Mesendoderm (in vitro differentiated cells): ENCODE measurements at regions not wholly inside any gene's neighbourhood (a gene's known extent, or its start where the extent isn't known, plus 50 kb on each side); places are given as distances from the start of the nearest gene placed in this dataset.
A peak's percentile ranks its signal among the peaks of the same experiment; 100 is the strongest.
"Not testable (repeated sequence)": the region's sequence is repeated elsewhere in the genome, so short reads cannot be mapped to it uniquely, and the experiment has no call there.

Experiments used
- DNase-seq: peaks from one replicate; pipeline ENCODE4 v3.0.0; 2013
- H2AK5ac ChIP-seq: 2 replicates; pipeline ENCODE4 v1.6.1; 2013; ENCODE audit warnings: low read length, inconsistent platforms
- H2BK120ac ChIP-seq: 2 replicates; pipeline ENCODE4 v1.6.1; 2013; ENCODE audit warnings: low read depth, mild to moderate bottlenecking, low read length, moderate library complexity, mixed read lengths
- H2BK15ac ChIP-seq: replicated peaks from 2 replicates; pipeline ENCODE4 v1.6.1; 2013; ENCODE audit warnings: low read depth, mild to moderate bottlenecking, moderate library complexity
- H2BK5ac ChIP-seq: 2 replicates; pipeline ENCODE4 v1.6.1; 2013; ENCODE audit warnings: low read length, inconsistent platforms
- H3K18ac ChIP-seq: 2 replicates; pipeline ENCODE4 v1.6.1; 2013; ENCODE audit warnings: mild to moderate bottlenecking, low read length, mixed read lengths
- H3K23ac ChIP-seq: one replicate; pipeline ENCODE4 v1.6.1; 2013; ENCODE audit warnings: low read length
- H3K27ac ChIP-seq: 2 replicates; pipeline ENCODE4 v1.5.1; 2013; ENCODE audit warnings: low read depth, mild to moderate bottlenecking, inconsistent platforms, low read length, moderate library complexity
- H3K27me3 ChIP-seq: 2 replicates; pipeline ENCODE4 v1.6.1; 2013; ENCODE audit warnings: low read length, control low read depth, mild to moderate bottlenecking, inconsistent platforms; ENCODE audit not compliant: insufficient read depth, poor library complexity
- H3K36me3 ChIP-seq: 2 replicates; pipeline ENCODE4 v1.6.1; 2013; ENCODE audit warnings: low read length, inconsistent platforms; ENCODE audit not compliant: control insufficient read depth, insufficient read depth
- H3K4ac ChIP-seq: one replicate; pipeline ENCODE4 v1.6.1; 2013; ENCODE audit warnings: low read depth, mild to moderate bottlenecking, low read length, moderate library complexity
- H3K4me1 ChIP-seq: 2 replicates; pipeline ENCODE4 v1.6.1; 2013; ENCODE audit warnings: low read depth, low read length, inconsistent platforms; ENCODE audit not compliant: control insufficient read depth
- H3K4me2 ChIP-seq: 2 replicates; pipeline ENCODE4 v1.6.1; 2013; ENCODE audit warnings: low read length
- H3K4me3 ChIP-seq: 2 replicates; pipeline ENCODE4 v1.5.1; 2013; ENCODE audit warnings: mild to moderate bottlenecking, low read length
- H3K56ac ChIP-seq: one replicate; pipeline ENCODE4 v1.6.1; 2013; ENCODE audit warnings: low read length
- H3K79me1 ChIP-seq: 2 replicates; pipeline ENCODE4 v1.6.1; 2013; ENCODE audit warnings: low read length, inconsistent platforms
- H3K79me2 ChIP-seq: 2 replicates; pipeline ENCODE4 v1.6.1; 2013; ENCODE audit warnings: mild to moderate bottlenecking, low read length; ENCODE audit not compliant: control insufficient read depth, insufficient read depth
- H3K9ac ChIP-seq: 2 replicates; pipeline ENCODE4 v1.6.1; 2013; ENCODE audit warnings: low read length, inconsistent platforms
- H4K5ac ChIP-seq: one replicate; pipeline ENCODE4 v1.6.1; 2013; ENCODE audit warnings: low read length
- H4K8ac ChIP-seq: one replicate; pipeline ENCODE4 v1.6.1; 2013; ENCODE audit warnings: low read depth, mild to moderate bottlenecking, control low read depth, low read length, moderate library complexity
- WGBS: extraction: QIAGEN DNeasy Blood & Tissue Kit; methylation state at CpG from one replicate; pipeline ENCODE4 v1.1.7; 2013; ENCODE audit warnings: low lambda C conversion rate, missing lambda C conversion rate; ENCODE audit not compliant: insufficient coverage; ENCODE audit errors: extremely low coverage; 5-methylcytosine and 5-hydroxymethylcytosine counted together

DNA sequence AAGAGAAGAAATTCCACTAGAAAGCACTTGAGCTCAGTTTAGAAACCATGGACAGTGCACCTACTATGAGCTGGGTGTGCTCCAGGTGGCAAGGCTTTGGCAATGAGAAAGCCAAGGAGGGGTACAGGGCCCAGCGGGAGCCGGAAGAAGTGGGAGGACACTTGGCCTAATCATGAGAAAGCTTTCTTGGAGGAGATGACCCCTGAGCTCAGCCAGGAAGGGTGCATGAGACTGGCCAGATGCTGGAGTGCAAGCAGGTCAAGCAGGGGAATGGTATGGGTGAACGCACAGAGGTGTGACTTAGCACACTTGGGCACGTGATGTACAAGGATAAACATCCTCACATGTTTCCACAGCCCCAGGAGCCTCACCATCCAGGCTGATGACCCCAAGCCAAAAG is 97.2 kb upstream of the GLI2 start:
- no peak overlapping the region for H2AK5ac ChIP-seq
- no peak overlapping the region for H3K27ac ChIP-seq
- no peak overlapping the region for H3K56ac ChIP-seq
- no peaks in the 10 kb centered on the region for H3K79me1 ChIP-seq
- H3K4me3 ChIP-seq, result no peak overlapping the region
- H3K79me2 ChIP-seq, result no peaks in the 10 kb centered on the region
- no peak overlapping the region for H4K8ac ChIP-seq
- H3K4me1 ChIP-seq, result no peaks in the 10 kb centered on the region
- no peak overlapping the region for H2BK15ac ChIP-seq
- no CpG with 5 or more reads among the region's 4 CpGs for WGBS
- H3K4ac ChIP-seq, result no peak overlapping the region
- H3K27me3 ChIP-seq, result no peaks in the 10 kb centered on the region
- no peak overlapping the region for H3K18ac ChIP-seq
- no peak overlapping the region for H2BK5ac ChIP-seq
- no peak overlapping the region for H3K9ac ChIP-seq
- no peak for DNase-seq
- no peak overlapping the region for H3K23ac ChIP-seq
- H3K4me2 ChIP-seq, result no peak overlapping the region
- no peaks in the 10 kb centered on the region for H3K36me3 ChIP-seq
- H2BK120ac ChIP-seq, result no peak overlapping the region
- no peak overlapping the region for H4K5ac ChIP-seq

DNA sequence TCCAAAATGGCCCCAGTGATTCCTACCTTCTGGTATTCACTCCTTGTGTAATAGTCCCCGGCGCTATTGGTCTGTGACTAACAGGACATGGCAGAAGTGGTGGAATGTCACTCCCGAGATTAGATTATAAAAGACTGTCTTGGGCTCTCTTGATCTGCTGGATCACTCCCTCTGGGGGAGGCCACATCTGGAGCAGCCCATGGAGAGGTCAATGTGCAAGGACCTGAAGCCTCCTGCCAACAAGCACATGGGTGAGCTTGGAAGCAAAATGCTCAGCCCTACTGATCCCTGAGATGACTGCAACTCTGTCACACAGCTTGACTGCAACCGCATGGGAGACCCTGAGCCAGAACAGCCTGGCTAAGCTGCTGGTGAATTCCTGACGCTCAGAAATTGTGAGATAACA is 94.3 kb upstream of the GLI2 start:
- no peak overlapping the region for H2BK5ac ChIP-seq
- H3K79me1 ChIP-seq, result no peaks in the 10 kb centered on the region
- H2BK15ac ChIP-seq, result no peak overlapping the region
- no peak overlapping the region for H4K8ac ChIP-seq
- no peak overlapping the region for H3K18ac ChIP-seq
- H3K79me2 ChIP-seq, result no peaks in the 10 kb centered on the region
- DNase-seq, result peak; percentile 43
- no peak overlapping the region for H2BK120ac ChIP-seq
- H3K56ac ChIP-seq, result no peak overlapping the region
- no peak overlapping the region for H3K23ac ChIP-seq
- H3K36me3 ChIP-seq, result no peaks in the 10 kb centered on the region
- H2AK5ac ChIP-seq, result no peak overlapping the region
- no peaks in the 10 kb centered on the region for H3K4me1 ChIP-seq
- no peaks in the 10 kb centered on the region for H3K27me3 ChIP-seq
- no peak overlapping the region for H3K27ac ChIP-seq
- H3K4ac ChIP-seq, result no peak overlapping the region
- no CpG with 5 or more reads among the region's 5 CpGs for WGBS
- no peak overlapping the region for H3K9ac ChIP-seq
- H3K4me2 ChIP-seq, result no peak overlapping the region
- H4K5ac ChIP-seq, result no peak overlapping the region
- no peak overlapping the region for H3K4me3 ChIP-seq

DNA sequence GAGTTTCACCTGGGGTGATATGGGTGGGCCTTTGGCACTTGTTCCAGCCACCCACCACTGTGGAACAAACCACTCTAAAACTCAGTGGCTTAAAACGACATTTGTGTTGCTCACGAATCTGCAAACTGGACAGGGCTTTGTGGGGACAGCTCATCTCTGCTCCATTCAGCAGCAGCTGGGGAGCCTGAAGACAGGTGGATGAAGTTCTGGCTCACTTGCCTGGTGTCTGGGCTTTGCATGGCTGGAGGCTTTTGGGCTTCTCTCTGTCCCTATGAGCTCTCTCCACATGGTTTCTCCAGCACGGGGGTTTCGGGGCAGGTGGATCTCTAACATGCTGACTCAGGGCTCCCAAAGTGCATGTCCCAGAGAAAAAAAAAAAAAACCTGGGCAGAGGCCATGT is 93.0 kb upstream of the GLI2 start:
- H3K4me3 ChIP-seq, result no peak overlapping the region
- H3K4me1 ChIP-seq, result no peaks in the 10 kb centered on the region
- no peak overlapping the region for H3K18ac ChIP-seq
- no peaks in the 10 kb centered on the region for H3K36me3 ChIP-seq
- no peak overlapping the region for H2AK5ac ChIP-seq
- H3K27ac ChIP-seq, result no peak overlapping the region
- no peak overlapping the region for H2BK15ac ChIP-seq
- no peak for DNase-seq
- no peaks in the 10 kb centered on the region for H3K79me2 ChIP-seq
- H3K27me3 ChIP-seq, result no peaks in the 10 kb centered on the region
- H3K23ac ChIP-seq, result no peak overlapping the region
- no peak overlapping the region for H4K8ac ChIP-seq
- no peak overlapping the region for H2BK120ac ChIP-seq
- no peak overlapping the region for H3K4me2 ChIP-seq
- no peak overlapping the region for H3K56ac ChIP-seq
- H4K5ac ChIP-seq, result no peak overlapping the region
- H3K4ac ChIP-seq, result no peak overlapping the region
- no CpG with 5 or more reads among the region's 4 CpGs for WGBS
- no peak overlapping the region for H2BK5ac ChIP-seq
- H3K9ac ChIP-seq, result no peak overlapping the region
- no peaks in the 10 kb centered on the region for H3K79me1 ChIP-seq

DNA sequence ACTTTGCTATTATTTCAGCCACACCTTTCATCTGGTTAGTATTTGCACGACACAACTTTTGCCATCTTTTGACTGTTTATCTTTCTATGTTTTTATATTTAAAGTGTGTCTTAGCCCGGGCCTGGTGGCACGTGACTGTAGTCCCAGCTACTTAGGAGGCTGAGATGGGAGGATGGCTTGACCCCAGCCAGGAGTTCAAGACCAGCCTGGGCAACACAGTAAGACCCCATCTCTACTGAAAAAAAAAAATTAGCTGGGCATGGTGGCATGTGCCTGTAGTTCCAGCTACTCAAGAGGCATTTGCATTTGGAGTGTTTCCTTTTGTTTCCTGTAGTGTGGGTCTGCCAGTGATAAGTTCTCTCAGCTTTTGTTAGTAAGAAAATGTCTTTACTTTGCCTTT is 88.7 kb upstream of the GLI2 start:
- Histone ChIP-seq H4K5ac (no peak overlapping the region), H2BK5ac (no peak overlapping the region), H3K4me1 (no peaks in the 10 kb centered on the region), H3K36me3 (no peaks in the 10 kb centered on the region), H3K18ac (no peak overlapping the region), H4K8ac (no peak overlapping the region), H3K27ac (no peak overlapping the region), H3K4me2 (no peak overlapping the region), H3K79me1 (no peaks in the 10 kb centered on the region), H2AK5ac (no peak overlapping the region), H3K4me3 (no peak overlapping the region), H2BK120ac (no peak overlapping the region), H3K4ac (no peak overlapping the region), H3K79me2 (no peaks in the 10 kb centered on the region), H3K27me3 (no peaks in the 10 kb centered on the region), H3K9ac (no peak overlapping the region), H3K23ac (no peak overlapping the region), H3K56ac (no peak overlapping the region), H2BK15ac (no peak overlapping the region)
- WGBS, result no CpG with 5 or more reads among the region's 3 CpGs
- no peak for DNase-seq

DNA sequence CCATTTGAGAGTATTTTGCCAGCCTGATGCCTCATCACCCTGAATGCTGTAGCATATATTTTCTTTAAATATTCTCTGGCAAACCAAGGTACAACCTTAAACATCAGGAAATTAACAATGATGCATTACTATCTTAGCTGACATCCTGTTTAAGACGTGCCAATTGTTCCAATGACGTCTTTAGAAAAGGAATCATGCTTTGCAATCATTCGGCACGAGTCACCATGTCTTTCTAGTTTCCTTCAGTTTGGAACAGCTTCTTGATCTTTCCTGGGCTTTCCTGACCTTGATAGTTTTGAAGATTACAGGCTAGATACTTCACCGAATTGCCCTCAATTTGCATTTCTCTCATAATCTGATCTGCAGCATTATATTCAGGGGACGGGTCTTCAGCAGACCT is 88.2 kb upstream of the GLI2 start:
- no peak overlapping the region for H3K4me2 ChIP-seq
- WGBS, result no CpG with 5 or more reads among the region's 6 CpGs
- no peak overlapping the region for H2BK15ac ChIP-seq

DNA sequence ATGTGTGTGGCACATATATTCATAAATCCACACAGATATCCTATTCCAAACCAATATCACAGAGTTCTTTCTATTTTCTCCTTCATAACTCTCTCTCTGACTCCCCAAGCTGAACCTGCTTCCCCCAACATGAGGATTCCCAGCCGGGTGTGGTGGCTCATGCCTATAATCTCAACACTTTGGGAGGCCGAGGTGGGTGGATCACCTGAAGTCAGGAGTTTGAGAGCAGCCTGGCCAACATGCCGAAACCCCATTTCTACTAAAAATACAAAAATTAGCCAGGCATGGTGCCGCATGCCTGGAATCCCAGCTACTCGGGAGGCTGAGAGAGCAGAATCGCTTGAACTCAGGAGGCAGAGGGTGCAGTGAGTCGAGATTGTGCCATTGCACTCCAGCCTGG is 86.3 kb upstream of the GLI2 start:
- not testable (repeated sequence) for H2BK120ac ChIP-seq, DNase-seq, H3K36me3 ChIP-seq, H3K79me1 ChIP-seq, H2AK5ac ChIP-seq, H2BK15ac ChIP-seq, H3K4me2 ChIP-seq, H3K18ac ChIP-seq, H3K56ac ChIP-seq, H3K9ac ChIP-seq, H3K4me3 ChIP-seq, H3K79me2 ChIP-seq, H3K4ac ChIP-seq, H3K23ac ChIP-seq, H3K27me3 ChIP-seq, H4K8ac ChIP-seq, H3K27ac ChIP-seq, H4K5ac ChIP-seq, H2BK5ac ChIP-seq, H3K4me1 ChIP-seq
- WGBS, result no CpG with 5 or more reads among the region's 7 CpGs

More for the DNA sequence above, 88.2 kb upstream of the GLI2 start:
- Histone ChIP-seq H3K79me1 (no peaks in the 10 kb centered on the region), H3K27ac (no peak overlapping the region), H3K18ac (no peak overlapping the region), H3K56ac (no peak overlapping the region), H3K36me3 (no peaks in the 10 kb centered on the region), H3K27me3 (no peaks in the 10 kb centered on the region), H2BK5ac (no peak overlapping the region), H3K23ac (no peak overlapping the region), H2AK5ac (no peak overlapping the region), H3K79me2 (no peaks in the 10 kb centered on the region), H3K4me3 (no peak overlapping the region), H3K4ac (no peak overlapping the region), H3K9ac (no peak overlapping the region), H2BK120ac (no peak overlapping the region), H4K5ac (no peak overlapping the region), H3K4me1 (no peaks in the 10 kb centered on the region), H4K8ac (no peak overlapping the region)
- peak; percentile 65 for DNase-seq
